ENCODE measurements at regions not wholly inside any gene's neighbourhood (a gene's known extent, or its start where the extent isn't known, plus 50 kb on each side); places are given as distances from the start of the nearest gene placed in this dataset.
"Not testable (repeated sequence)": the region's sequence is repeated elsewhere in the genome, so short reads cannot be mapped to it uniquely, and the experiment has no call there.

- ChIA-PET POLR2A (no interaction called here), CTCF (no interaction called here)
- DNase-seq (ENCODE audit: extremely low spot score), result no peak
- TF ChIP-seq CTCF (IDR thresholded peaks at IDR 0.05; ENCODE audit: control extremely low read depth, extremely low read depth, low read depth, missing control alignments), result no peak
Measured at GRCh38 chr11:81573367-81573766, 1160.3 kb downstream of the FAM181B start.

DNA sequence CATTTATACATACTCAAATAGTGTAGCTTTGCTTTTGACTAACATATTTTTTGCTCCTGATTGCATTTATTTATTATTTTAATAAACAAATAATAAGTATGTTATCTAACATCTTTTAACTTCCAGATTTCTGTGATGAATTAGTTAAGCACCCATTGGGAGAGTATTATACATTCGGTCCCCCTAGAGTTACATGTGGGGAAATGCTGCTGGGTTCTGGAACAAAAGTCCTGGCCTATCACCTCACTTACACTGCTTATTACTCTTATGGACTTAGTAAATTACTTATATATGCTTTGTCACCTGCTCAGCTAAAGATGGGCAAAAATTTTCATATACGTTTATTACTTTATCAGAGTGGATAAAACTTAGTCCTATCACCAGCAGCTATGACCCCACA lies 1163.0 kb downstream of the FAM181B start:
- CTCF ChIA-PET, result interaction anchor here (1.3 to 1.7 kb wide), 2 partner anchors 9 to 16 kb away, joined by 3 to 5 read pairs; no protein-coding TSS in a partner anchor
- DNase-seq (ENCODE audit: extremely low spot score), result no peak
- no peak for TF ChIP-seq CTCF (IDR thresholded peaks at IDR 0.05; ENCODE audit: control extremely low read depth, extremely low read depth, low read depth, missing control alignments)
- POLR2A ChIA-PET, result no interaction called here

DNA sequence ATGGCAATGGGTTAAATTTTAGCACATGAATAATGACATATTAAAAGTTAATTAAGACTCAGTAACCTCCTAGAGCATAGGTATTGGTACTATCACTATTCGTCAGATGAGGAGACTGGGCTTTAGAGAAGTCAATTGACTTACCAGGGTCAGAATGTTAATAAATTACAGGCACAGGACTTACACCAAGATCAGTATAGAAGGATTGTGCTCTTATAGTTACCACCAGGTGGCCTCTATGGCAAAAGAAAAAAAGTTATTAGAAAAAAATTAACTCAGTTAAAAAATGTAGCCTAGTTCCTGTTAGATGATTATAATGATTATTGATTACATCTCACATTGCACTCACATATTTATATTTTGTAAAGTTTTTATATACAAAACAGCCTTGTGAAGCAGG lies 1163.7 kb downstream of the FAM181B start:
- CTCF ChIA-PET, result interaction anchor here (1.7 kb wide), 1 partner anchor 16 kb away, joined by 5 read pairs; no protein-coding TSS in a partner anchor
- DNase-seq (ENCODE audit: extremely low spot score), result no peak
- no peak for TF ChIP-seq CTCF (IDR thresholded peaks at IDR 0.05; ENCODE audit: control extremely low read depth, extremely low read depth, low read depth, missing control alignments)
- POLR2A ChIA-PET, result no interaction called here

DNA sequence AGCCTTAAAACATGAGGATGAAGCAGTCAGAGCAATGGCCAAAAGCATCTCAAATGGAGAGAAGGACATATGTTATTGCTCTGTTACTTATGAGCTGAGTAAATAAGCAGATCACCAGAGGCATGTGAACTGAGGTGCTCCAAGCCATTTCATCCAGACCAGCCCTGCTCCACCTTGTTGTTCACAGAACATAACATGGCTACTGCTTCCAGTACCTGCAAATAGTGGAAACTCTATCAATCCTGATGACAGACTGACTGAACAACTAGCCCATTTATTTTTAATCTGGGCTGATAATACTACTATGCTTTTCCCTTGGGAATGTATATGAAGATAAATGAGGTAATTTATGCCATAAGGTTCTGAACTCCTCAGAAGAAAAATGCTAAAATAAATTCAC lies 1164.7 kb downstream of the FAM181B start:
- no peak for DNase-seq (ENCODE audit: extremely low spot score)
- ChIA-PET CTCF (no interaction called here), POLR2A (no interaction called here)
- TF ChIP-seq CTCF (IDR thresholded peaks at IDR 0.05; ENCODE audit: control extremely low read depth, extremely low read depth, low read depth, missing control alignments), result no peak

DNA sequence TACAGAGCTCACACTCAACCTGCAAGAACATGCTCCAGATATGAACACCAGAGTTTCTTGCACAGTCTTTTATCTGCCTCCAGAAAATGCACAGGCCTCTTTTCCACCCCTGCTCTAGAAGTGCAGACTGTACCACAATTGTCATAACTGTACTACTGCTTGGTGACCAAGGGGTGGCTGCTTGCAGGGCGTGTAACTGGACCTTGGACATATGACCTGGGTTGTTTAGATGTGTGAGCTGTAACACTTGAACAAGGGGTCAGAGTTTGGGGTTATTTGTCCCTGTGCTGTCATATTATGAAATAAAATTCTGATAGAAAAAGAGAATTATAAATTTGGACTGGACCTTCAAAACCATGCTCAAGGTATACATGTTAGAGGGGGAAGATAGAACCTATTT lies 1185.5 kb downstream of the FAM181B start:
- POLR2A ChIA-PET, result no interaction called here
- TF ChIP-seq CTCF (IDR thresholded peaks at IDR 0.05; ENCODE audit: control extremely low read depth, extremely low read depth, low read depth, missing control alignments), result no peak
- CTCF ChIA-PET, result interaction anchor here (1.1 kb wide), 1 partner anchor 10 kb away, joined by 3 read pairs; no protein-coding TSS in a partner anchor
- DNase-seq (ENCODE audit: extremely low spot score), result no peak

DNA sequence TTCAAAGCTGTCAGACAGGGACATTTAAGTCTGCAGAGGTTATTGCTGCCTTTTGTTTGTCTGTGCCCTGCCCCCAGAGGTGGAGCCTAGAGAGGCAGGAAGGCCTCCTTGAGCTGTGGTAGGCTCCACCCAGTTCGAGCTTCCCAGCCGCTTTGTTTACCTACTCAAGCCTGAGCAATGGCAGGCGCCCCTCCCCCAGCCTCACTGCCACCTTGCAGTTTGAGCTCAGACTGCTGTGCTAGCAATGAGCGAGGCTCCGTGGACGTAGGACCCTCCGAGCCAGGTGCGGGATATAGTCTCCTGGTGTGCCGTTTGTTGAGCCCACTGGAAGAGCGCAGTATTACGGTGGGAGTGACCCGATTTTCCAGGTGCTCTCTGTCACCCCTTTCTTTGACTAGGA lies 1193.9 kb downstream of the FAM181B start:
- POLR2A ChIA-PET; DNase-seq (ENCODE audit: extremely low spot score); CTCF ChIA-PET: not testable (repeated sequence)

DNA sequence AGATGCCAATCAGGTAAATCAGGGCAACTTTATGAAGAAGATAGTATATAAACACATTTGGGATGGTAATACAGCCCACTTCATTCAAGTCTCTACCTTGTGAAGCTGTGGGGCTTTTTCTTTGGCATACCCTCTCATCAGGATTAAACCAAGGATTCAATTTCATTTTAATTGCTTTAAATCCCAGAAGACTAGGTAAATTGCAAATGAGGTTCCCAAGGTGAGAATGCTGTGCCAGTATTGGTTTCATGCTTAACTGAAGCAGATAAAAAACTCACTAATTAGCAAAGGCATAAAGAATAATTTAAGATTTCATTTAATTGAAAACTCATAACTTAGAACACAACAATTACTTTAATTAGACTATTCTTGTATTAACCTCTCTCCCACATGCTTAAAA lies 1218.1 kb downstream of the FAM181B start:
- POLR2A ChIA-PET, result no interaction called here
- DNase-seq (ENCODE audit: extremely low spot score), result no peak
- no peak for TF ChIP-seq CTCF (IDR thresholded peaks at IDR 0.05; ENCODE audit: control extremely low read depth, extremely low read depth, low read depth, missing control alignments)
- CTCF ChIA-PET, result no interaction called here
